Skeletal muscle cell (primary cell): ENCODE measurements at regions not wholly inside any gene's neighbourhood (a gene's known extent, or its start where the extent isn't known, plus 50 kb on each side); places are given as distances from the start of the nearest gene placed in this dataset.

Experiments
- DNase-seq: peaks from one replicate; pipeline ENCODE4 v3.0.0-alpha.2; 2010; ENCODE audit warnings: low read depth
- H3K4me3 ChIP-seq: 2 replicates; pipeline ENCODE4 v1.5.1; 2011; ENCODE audit warnings: low read depth, mild to moderate bottlenecking, control low read depth, low read length, moderate library complexity

DNA sequence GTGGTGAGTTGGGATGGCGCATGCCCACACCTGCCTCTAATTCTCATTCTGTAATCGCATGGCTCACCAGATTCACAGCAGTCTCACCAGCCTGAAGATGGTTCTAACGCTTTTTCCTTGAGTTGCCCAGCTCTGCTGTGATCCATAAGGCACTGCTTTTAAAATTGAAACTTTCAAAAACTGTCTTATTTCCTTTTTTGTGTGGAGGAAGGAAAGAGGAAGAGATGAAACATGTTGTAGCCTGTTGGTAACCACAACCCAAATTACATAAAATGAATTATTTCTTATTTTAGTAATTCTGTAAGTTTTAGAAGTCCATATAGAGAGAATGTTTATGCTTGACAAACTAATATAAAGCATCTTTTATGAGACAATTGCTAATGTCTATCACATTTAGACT is 165.4 kb downstream of the RBM43 start:
- DNase-seq, result no peak
- H3K4me3 ChIP-seq, result no peak overlapping the region

GRCh38 chr2:151095463-151095862 is 166.2 kb downstream of the RBM43 start:
- no peak for DNase-seq
- H3K4me3 ChIP-seq, result no peak overlapping the region

DNA sequence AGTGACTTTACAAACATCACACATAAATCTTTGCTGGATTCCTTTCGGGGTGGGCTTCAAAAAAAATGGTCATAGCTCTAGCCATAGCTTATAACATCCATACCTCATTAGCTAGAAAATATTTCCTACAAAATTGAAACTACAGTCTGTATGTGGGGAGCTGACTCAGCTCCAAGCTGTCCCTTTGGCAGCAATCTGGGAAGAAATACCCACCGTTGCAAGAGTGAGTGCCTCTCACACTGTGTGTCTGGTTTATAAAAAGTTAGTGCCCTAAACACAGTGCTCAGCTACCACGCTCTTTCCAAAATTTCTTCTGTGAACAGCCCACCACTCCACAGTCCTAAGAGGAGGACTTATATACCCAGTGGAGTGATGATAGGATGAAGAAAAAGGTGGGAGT is 170.1 kb downstream of the RBM43 start:
- DNase-seq, result no peak

DNA sequence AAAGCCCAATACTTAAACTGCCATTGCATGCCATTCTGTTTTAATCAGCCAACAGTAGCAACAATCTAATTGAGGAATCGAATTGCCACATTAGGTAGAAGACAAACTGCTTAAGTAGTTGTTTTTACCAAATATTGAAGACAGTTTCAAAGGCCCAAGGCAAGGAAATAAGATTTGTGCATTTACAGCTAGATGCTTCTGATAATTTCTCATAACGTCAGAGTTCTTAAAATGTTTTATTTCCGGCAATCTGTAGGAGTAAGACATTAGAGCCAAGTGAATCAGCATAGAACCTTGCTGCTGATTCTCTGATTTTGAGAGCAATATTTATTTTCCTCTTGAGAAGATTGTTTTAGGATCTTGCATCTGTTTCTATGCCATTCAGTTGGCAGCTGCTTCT is 174.3 kb downstream of the RBM43 start:
- no peak for DNase-seq
- H3K4me3 ChIP-seq, result no peak overlapping the region

More for the DNA sequence above, 170.1 kb downstream of the RBM43 start:
- H3K4me3 ChIP-seq, result no peak overlapping the region

DNA sequence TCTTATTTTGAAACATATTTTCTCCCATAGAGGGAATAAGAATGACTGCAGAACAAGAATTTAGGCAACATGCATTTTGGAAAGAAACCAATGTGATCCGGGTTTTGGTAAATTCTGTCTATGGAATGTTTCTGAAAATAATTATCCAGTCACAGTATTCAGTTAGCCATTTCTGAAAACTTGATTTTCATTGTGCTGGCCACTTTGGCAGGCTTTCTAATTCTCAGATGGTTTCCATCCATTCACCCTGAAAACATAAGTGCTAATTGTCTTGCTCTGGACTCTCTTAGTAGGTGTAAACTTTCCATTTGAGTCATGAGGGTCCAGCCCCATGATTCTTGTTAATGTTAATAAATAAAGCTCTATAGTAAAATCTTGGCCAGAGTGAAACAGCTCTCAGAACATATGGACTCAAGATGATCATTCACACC is 176.5 kb downstream of the RBM43 start:
- DNase-seq, result no peak

GRCh38 chr2:151083856-151084795 is 177.5 kb downstream of the RBM43 start:
- H3K4me3 ChIP-seq, result no peak overlapping the region

More for the DNA sequence above, 176.5 kb downstream of the RBM43 start:
- no peak overlapping the region for H3K4me3 ChIP-seq

DNA sequence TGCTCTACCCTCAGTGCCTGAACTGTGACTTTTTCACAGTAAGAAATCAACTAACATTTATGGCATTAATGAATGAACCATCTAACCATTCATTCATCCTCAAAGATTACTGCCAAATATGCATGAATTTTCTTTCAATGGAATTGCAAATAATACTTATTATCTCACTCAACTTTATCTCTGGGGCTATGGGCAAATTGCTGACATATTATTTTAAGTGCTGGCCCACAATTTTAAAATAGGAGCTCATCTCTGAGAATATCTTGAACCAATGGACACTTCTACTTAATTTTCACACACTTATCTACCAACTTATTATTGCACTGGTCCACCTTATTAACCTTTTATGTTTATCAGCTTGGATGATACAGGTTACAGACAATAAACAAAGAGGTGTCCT is 182.8 kb downstream of the RBM43 start:
- no peak for DNase-seq
- H3K4me3 ChIP-seq, result no peak overlapping the region

More at GRCh38 chr2:151083856-151084795, 177.5 kb downstream of the RBM43 start:
- no peak for DNase-seq

DNA sequence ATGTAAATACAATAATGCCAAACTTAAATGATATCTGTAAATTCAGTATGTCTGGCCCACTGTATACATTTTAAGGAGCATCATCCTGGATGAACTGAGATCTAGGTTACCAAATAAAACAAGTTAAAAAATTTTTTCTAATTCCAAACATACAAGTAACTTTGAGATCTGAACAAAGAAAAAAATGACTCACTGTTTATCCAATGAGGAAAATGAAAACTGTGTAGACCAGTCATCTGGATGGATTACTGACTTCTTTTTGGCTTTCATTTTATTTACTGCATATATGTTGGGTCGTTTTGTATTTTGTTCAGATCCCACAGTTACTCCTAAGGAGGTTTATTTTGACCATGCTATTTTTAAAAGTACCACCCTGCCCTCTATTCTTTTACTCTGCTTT is 189.8 kb downstream of the RBM43 start:
- DNase-seq, result no peak

DNA sequence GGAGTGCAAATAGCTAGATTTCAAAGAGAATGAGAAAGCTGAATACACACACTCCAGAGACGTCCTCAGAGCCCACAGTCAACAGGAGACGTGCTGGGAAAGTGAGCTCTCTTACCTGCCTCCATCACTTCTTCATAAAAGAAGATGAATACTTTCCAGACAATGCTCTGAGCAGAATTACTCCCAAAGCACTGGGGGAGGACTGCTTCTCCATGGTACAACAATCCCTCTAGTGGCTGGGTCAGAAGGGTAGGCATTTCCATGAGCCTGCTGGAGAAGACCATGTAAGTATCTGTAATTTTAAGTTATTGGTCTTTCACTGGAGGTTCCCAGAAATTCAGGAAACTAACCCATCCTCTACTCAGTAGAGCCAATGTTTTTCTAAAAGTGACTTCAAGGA is 190.3 kb downstream of the RBM43 start:
- DNase-seq, result peak; percentile 26

More for the DNA sequence above, 189.8 kb downstream of the RBM43 start:
- H3K4me3 ChIP-seq, result no peak overlapping the region

GRCh38 chr2:151070253-151070652 is 191.4 kb downstream of the RBM43 start:
- H3K4me3 ChIP-seq, result no peak overlapping the region
- no peak for DNase-seq

More for the DNA sequence above, 190.3 kb downstream of the RBM43 start:
- H3K4me3 ChIP-seq, result no peak overlapping the region

- DNase-seq, result no peak
- H3K4me3 ChIP-seq, result no peak overlapping the region
Measured at GRCh38 chr2:151067658-151068369, 193.8 kb downstream of the RBM43 start.

DNA sequence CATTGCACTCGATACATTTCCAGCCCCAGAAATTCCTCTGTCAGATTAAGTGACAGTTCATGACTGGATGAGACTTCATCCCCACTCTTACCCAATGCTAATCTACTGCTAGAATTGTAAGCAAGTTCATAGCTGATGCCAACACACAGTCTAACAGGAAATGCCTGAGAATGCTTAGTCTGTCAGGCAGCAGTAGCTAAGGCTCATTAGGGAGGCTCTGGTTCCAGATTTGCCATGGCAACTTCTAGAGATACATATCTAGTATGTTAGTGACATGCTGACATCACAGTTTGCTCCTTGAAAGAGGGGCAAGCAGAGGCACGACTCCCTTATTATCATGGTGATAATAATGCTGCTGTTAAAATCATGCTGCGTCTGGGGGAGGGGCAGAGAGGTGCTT is 198.4 kb downstream of the RBM43 start:
- no peak for DNase-seq
- no peak overlapping the region for H3K4me3 ChIP-seq

- no peak for DNase-seq
- no peak overlapping the region for H3K4me3 ChIP-seq
Measured at GRCh38 chr2:151060287-151060686, 201.4 kb downstream of the RBM43 start.

DNA sequence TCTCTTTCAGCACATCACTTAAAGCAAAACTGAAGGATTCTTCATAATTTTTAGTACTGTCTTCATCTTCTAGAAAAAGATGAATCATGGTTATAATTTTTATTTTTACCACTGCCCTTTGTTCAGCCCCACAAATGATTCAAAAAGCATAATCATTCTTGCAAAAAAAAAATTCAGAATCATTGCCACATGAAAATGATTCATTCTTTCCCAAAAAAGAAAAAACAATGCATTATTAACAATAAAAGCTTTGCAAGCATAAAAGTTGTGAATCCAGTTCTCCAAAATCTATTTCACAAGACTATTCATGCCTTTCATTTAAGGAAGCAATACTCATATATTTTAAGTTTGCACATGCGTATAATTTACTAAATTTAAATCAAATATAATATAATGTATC is 204.8 kb downstream of the RBM43 start:
- H3K4me3 ChIP-seq, result no peak overlapping the region
- DNase-seq, result no peak

GRCh38 chr2:151053661-151053990 is 208.0 kb downstream of the RBM43 start:
- DNase-seq, result no peak
- no peak overlapping the region for H3K4me3 ChIP-seq

- H3K4me3 ChIP-seq, result no peak overlapping the region
- no peak for DNase-seq
Measured at GRCh38 chr2:151052850-151053660, 208.6 kb downstream of the RBM43 start.

GRCh38 chr2:151051574-151052220 is 210.0 kb downstream of the RBM43 start:
- no peak for DNase-seq
- H3K4me3 ChIP-seq, result no peak overlapping the region

DNA sequence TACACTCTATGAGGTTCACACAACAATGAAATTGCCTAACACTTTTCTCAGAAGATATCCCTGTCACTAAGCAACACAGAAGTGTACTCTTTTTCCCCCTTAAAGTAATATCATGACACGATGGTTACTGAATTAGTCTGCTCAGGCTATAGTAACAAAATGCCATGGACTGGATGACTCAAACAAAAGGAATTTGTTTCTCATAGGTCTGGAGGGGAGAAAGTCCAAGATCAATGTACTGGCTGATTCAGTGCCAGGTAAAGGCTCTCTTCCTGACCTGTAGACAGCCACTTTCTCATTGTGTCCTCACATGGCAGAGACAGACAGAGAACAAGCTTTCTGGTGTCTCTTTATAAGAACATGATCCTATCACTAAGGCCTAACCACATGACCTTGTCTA is 211.9 kb downstream of the RBM43 start:
- DNase-seq, result peak; percentile 49
- H3K4me3 ChIP-seq, result no peak overlapping the region

DNA sequence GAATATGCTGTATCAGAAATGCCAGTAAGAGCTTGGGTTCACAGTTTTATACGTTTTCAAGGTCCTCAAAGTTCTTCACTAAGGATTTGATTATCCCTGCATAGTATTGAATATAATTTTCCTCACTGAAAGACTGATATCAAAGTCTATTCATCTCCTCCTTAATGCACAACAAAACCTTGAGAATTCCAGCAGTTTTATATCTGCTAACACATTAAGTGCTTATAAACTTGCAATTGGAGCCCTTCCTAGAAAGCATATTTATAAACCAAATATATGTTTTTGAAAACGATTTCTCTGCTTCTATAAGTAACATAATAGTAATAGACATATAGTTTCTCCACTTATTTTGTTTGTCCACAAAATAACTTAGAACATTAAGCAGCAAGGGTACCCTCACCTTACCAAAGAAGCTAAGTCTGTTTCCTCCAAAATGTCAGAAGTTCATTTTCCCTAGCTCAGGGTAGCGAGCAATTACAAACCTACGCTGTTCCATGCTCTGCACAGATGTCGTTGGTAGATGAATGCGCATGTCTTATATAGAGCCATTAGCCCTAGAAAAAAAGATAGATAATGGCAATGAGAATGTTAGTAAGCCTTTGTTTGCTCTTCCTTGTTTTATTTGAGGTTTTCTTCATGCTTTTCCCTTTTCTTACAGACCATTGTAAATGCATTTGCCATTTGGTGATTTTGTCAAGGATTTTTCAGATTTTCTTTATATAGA is 213.2 kb downstream of the RBM43 start:
- no peak overlapping the region for H3K4me3 ChIP-seq
- DNase-seq, result no peak
